ENCODE measurements at regions not wholly inside any gene's neighbourhood (a gene's known extent, or its start where the extent isn't known, plus 50 kb on each side); places are given as distances from the start of the nearest gene placed in this dataset.

GRCh38 chr14:97267509-97267908 lies 470.3 kb downstream of the VRK1 start:
- Histone ChIP-seq H3K36me3 (ENCODE audit: control insufficient read depth, insufficient read depth, low read length) (no peaks in the 10 kb centered on the region), H3K27me3 (ENCODE audit: control insufficient read depth, insufficient read depth, low read length) (no peaks in the 10 kb centered on the region), H3K4me3 (ENCODE audit: low read depth, low read length) (no peak overlapping the region)
- ChIA-PET CTCF (no interaction called here), POLR2A (no interaction called here)
- TF ChIP-seq CTCF (IDR thresholded peaks at IDR 0.05; ENCODE audit: insufficient read depth, low read depth, low read length) = no peak
- DNase-seq (ENCODE audit: low read depth) = no peak

- H3K36me3 ChIP-seq (ENCODE audit: control insufficient read depth, insufficient read depth, low read length) = no peaks in the 10 kb centered on the region
- no peak for TF ChIP-seq CTCF (IDR thresholded peaks at IDR 0.05; ENCODE audit: insufficient read depth, low read depth, low read length)
- ChIA-PET POLR2A (no interaction called here), CTCF (no interaction called here)
- no peak overlapping the region for H3K4me3 ChIP-seq (ENCODE audit: low read depth, low read length)
- DNase-seq (ENCODE audit: low read depth) = no peak
- H3K27me3 ChIP-seq (ENCODE audit: control insufficient read depth, insufficient read depth, low read length) = no peaks in the 10 kb centered on the region
Observed at GRCh38 chr14:97268097-97268496, 470.9 kb downstream of the VRK1 start.

- CTCF ChIA-PET = no interaction called here
- POLR2A ChIA-PET = no interaction called here
- no peaks in the 10 kb centered on the region for H3K36me3 ChIP-seq (ENCODE audit: control insufficient read depth, insufficient read depth, low read length)
Observed at GRCh38 chr14:97270308-97270707, 473.1 kb downstream of the VRK1 start.

GRCh38 chr14:97271451-97271960 lies 474.3 kb downstream of the VRK1 start:
- DNase-seq (ENCODE audit: low read depth) = no peak
- ChIA-PET CTCF (no interaction called here), POLR2A (no interaction called here)
- no peaks in the 10 kb centered on the region for H3K27me3 ChIP-seq (ENCODE audit: control insufficient read depth, insufficient read depth, low read length)
- no peak for TF ChIP-seq CTCF (IDR thresholded peaks at IDR 0.05; ENCODE audit: insufficient read depth, low read depth, low read length)
- no peak overlapping the region for H3K4me3 ChIP-seq (ENCODE audit: low read depth, low read length)
- no peaks in the 10 kb centered on the region for H3K36me3 ChIP-seq (ENCODE audit: control insufficient read depth, insufficient read depth, low read length)

More at GRCh38 chr14:97270308-97270707, 473.1 kb downstream of the VRK1 start:
- TF ChIP-seq CTCF (IDR thresholded peaks at IDR 0.05; ENCODE audit: insufficient read depth, low read depth, low read length) = no peak
- no peak overlapping the region for H3K4me3 ChIP-seq (ENCODE audit: low read depth, low read length)
- no peak for DNase-seq (ENCODE audit: low read depth)
- H3K27me3 ChIP-seq (ENCODE audit: control insufficient read depth, insufficient read depth, low read length) = no peaks in the 10 kb centered on the region

GRCh38 chr14:97273540-97273939 lies 476.4 kb downstream of the VRK1 start:
- Histone ChIP-seq H3K4me3 (ENCODE audit: low read depth, low read length) (no peak overlapping the region), H3K27me3 (ENCODE audit: control insufficient read depth, insufficient read depth, low read length) (no peaks in the 10 kb centered on the region), H3K36me3 (ENCODE audit: control insufficient read depth, insufficient read depth, low read length) (no peaks in the 10 kb centered on the region)
- POLR2A ChIA-PET = no interaction called here
- CTCF ChIA-PET = no interaction called here
- no peak for DNase-seq (ENCODE audit: low read depth)
- TF ChIP-seq CTCF (IDR thresholded peaks at IDR 0.05; ENCODE audit: insufficient read depth, low read depth, low read length) = no peak
